ENCODE measurements at regions not wholly inside any gene's neighbourhood (a gene's known extent, or its start where the extent isn't known, plus 50 kb on each side); places are given as distances from the start of the nearest gene placed in this dataset.
"Not testable (repeated sequence)": the region's sequence is repeated elsewhere in the genome, so short reads cannot be mapped to it uniquely, and the experiment has no call there.

DNA sequence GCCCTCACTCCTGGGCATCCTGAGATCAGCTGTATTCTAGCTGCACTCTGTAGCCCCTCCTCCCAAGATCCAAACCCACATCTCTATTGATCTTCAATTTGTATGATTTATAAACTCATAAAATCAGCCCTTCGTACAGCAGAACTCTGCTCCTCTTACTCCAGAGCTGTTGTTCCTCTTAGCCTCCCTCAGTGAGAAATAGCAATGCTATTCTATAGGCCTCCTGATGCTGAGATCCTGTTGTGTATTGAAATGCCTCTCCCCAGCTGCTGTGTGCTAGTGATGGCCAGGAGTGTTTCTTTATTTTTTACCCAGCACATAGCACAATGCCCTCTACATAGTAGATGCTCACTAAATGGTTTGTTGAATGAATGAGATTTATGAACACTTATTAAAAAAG is 320.5 kb upstream of the ADCY2 start:
- intact Hi-C loops (cut with micrococcal nuclease): no loop called here

DNA sequence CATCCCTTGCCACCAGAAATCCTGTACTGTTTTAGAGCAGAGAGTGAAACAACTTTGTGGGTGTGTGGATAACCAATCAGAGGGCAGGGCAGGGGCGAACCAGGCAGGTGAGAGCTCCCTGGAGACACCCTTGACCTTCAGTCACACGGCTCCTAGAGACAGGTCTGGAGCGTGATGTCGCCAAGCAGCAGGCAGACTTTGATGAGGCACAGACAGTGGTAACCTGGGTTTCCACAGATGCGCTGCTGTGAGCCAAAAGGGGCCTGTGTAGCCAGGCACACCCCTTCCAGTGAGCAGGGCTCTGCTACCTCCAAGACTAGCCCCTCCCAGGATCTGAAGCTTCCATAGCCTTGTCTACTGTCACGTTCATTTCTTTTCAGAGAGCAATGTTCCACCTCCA is 317.8 kb upstream of the ADCY2 start:
- intact Hi-C loops (cut with micrococcal nuclease): no loop called here

DNA sequence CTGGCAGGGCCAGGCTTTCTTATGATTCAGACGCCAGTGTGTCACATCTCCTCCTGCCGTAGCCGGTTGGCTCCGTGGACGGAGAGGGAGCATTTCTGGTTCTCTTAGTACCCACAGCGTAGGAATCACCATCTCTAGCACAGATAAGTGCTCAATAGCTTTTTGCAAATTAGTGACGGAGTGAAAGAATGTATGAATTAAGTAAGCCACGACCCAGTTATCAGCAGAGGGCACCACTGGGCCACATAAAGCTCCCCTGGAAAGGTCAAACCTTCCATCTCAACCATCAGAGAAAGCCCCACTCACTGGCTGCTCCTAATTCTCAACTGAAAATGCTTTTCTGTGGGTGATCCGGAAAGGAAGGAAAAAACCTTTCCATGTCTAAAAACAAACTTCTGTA is 317.0 kb upstream of the ADCY2 start:
- intact Hi-C loops (cut with micrococcal nuclease): no loop called here

DNA sequence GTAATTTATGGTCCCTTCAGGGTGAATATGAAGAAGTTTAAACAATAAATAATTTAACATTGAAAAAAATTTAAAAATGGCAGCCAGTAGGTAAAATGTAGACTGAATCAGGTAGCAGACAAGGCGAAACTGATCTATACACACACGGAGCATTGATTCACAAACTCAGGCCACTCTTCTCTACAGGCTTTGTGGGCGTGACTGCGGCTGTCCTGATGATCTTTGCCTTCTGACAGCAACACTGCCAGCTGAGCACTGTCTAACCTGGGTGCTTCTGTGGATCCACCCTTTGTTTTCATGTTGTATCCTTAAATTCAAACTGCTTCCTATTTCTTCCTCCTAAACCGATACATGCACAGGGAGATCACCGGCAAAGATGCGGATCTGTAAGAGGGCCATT is 315.4 kb upstream of the ADCY2 start:
- intact Hi-C loops (cut with micrococcal nuclease): no loop called here

DNA sequence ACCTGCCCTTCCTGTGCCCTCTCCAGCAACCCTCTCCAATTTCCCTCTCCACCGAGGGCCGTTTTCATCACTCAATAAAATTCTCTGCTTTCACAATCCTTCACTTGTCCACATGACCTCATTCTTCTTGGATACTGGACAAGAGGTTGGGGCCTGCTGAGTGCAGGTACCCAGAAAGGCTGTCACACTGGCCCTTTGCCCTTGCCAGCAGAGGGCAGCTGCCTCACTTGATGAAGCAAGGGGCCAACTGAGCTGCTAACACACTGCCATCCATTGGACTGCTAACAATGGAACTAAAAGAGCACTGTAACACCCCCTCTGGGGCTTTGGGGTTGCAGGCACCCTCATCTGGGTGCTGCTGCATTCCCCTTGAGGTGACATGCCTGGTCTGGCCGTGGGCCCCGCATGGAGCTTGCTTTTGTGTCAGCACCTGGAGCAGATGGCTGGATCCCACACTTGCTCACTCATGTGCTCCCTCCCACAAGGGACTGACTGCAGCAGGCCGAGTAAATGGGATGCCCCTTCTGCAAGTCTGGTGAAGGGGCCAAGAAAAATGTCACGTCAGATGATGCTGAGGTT is 308.1 kb upstream of the ADCY2 start:
- intact Hi-C loops (cut with micrococcal nuclease): no loop called here

DNA sequence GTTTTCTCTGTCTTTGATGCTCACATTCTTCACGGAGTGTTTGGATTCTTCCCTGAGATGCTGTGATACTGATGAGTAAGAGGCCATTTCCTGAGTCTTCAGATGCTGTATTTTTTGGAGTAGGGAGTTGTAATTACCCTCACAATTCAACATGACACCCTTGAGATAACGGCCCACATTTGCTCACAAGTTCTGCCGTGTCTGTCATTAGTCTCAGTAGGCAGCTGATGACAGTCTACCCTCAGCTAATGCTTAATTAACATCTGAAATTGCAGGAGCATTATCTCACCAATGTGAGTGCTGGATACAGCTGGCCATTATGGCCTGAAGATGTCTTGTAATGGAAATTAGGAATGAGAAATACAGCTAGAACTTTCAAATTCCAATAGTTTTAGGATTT is 307.1 kb upstream of the ADCY2 start:
- intact Hi-C loops (cut with micrococcal nuclease): no loop called here

DNA sequence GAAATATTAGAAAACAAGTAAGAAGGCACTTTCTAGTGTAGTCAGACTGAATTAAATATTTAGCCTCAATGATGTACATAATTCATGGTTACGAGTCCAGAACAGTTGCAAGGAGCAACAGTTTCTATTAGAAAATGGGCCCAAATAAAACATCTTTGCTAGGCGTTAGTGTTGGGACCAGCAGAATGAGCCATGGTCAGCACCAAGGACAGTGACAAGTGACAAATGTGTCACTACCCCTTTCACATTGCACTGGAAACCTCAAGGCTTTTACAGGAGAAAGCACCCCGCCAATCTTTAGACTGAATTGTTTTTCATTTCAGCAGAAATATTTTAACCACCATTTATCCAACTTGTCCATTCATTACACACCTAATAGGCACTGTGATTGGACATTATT is 301.3 kb upstream of the ADCY2 start:
- intact Hi-C loops (cut with micrococcal nuclease): no loop called here

DNA sequence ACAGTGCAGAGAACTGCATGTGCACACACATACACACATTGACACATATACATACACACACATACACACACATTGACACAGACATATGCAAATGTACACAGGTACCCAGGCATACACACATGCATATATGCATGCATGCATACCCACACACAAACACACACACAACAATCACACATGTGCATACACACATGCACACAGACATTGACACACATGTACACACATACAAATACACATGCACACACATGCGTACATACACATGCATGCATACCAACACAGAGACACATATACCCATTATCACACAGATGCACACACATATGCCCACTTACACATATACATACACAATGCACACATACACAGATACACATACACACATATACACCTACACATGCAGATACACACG is 299.6 kb upstream of the ADCY2 start:
- intact Hi-C loops (cut with micrococcal nuclease): no loop called here

DNA sequence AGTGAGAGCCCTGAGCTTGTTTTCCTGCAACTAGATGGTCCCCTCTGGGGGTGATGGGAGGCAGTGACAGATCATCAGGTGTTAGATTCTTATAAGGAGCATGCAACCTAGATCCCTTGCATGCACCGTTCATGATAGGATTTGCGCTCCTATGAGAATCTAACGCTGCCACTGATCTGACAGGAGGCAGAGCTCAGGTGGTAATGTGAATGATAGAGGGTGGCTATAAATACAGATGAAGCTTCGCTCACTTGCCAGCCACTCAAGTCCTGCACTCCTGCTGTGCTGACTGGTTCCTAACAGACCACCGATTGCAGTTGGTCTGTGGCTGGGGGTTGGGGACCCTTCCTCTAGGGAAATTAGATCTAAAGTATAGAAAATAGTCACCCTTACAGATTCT is 290.6 kb upstream of the ADCY2 start:
- intact Hi-C loops (cut with micrococcal nuclease): no loop called here

DNA sequence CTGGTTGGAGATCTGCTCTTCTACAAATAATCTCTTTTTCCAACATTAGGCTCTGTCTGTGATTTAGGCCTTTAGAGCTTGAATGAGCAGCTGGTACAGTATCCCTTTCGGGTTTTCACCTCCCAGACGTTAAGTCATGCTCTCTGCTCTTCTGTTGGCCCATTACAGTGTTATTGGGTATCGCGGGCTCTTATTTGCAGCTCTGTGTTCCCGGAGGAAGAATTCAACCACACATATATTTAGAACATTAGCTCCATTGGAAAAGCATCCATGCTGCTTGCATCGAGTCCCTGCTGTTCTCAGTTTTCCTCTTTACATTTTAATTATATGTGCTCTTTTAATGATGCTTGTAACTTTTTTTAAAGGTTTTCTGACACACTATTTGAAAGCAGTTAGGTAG is 278.0 kb upstream of the ADCY2 start:
- intact Hi-C loops (cut with micrococcal nuclease): no loop called here

DNA sequence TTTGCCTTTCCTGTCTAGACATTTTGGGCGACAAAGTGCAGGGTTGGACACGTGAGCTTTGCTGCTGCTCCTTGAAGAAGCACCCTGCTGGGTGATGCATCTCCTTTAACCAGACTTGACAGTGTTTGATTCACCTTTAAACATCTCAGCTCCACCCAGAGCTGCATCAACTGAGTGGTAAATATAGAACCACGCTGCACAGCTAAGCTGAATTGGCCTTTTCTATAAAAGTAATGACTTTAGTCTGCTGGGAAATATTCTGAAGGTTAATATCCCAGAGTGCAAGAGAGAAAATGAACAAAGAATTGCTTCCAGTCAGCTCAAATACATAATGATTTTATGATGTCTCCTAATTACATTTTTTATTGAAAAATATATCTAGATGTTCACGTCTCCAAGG is 264.3 kb upstream of the ADCY2 start:
- intact Hi-C loops (cut with micrococcal nuclease): no loop called here

DNA sequence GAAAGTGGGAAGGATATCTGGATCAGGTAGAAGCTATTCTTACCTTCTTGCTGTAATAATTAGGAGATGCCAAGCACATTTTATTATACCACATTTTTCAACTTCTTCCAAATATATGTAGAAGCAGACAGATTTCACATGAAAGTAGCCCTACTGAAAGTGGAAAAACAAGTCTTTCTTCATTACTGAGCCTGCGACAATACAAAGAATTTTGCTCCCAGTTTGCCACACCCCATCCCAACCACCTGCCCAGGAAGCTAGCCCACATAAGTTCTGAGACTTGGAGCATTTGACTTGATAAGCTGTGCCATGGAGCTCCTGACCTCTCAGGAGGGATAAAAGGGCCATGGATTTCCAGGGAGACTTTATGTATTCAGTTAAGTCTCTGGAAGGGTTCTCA is 249.1 kb upstream of the ADCY2 start:
- intact Hi-C loops (cut with micrococcal nuclease): no loop called here

DNA sequence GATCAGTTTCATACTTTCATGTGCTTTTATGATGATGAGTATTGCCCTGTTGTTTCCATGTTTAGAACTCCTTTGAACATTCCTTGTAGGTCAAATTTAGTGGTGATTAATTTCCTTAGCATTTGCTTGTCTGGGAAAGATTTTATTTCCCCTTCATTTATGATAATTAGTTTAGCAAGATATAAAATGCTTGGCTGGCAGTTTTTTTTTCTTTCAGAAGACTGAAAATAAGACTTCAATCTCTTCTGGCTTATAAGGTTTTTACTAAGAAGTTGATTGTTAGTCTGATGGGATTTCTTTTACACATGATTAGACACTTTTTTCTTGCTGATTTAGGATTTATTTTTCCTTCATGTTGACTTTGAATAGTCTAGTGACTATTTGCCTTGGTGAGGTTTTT is 238.9 kb upstream of the ADCY2 start:
- intact Hi-C loops (cut with micrococcal nuclease): no loop called here

DNA sequence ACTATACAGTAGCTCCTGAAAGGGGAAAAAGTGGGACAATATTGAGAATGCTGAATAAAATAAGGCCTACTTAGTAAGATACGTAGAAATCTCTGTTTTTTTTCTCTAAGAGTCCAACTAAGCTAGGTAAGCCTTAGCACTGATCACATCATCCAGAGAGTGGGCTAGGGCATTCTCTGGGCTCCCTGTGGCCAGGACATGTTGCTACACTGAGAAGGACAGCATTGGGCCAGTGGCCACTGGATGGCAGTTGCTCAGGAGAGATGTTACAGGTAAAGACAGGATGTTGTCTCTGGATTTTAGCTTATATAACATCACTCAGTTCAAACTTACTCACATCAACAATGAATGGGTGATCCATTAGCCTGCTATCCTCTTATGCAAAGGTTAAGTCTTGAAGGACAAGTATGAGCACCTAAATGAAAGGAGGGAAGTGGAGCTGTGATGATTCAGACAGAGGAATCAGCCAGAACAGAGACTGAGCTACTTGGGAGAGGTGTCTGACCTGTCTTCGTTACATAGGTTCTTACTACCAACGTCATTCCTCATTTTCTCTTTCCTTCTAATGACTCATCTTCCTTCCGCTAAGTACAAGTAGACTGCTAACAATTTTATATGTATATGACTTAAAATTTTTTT is 226.6 kb upstream of the ADCY2 start:
- intact Hi-C loops (cut with micrococcal nuclease): no loop called here

DNA sequence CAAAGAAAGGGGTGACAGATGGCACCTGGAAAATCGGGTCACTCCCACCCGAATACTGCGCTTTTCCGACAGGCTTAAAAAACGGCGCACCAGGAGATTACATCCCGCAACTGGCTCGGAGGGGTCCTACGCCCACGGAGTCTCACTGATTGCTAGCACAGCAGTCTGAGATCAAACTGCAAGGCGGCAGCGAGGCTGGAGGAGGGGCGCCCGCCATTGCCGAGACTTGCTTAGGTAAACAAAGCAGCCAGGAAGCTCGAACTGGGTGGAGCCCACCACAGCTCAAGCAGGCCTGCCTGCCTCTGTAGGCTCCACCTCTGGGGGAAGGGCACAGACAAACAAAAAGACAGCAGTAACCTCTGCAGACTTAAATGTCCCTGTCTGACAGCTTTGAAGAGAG is 225.2 kb upstream of the ADCY2 start:
- intact Hi-C loops (cut with micrococcal nuclease): not testable (repeated sequence)

DNA sequence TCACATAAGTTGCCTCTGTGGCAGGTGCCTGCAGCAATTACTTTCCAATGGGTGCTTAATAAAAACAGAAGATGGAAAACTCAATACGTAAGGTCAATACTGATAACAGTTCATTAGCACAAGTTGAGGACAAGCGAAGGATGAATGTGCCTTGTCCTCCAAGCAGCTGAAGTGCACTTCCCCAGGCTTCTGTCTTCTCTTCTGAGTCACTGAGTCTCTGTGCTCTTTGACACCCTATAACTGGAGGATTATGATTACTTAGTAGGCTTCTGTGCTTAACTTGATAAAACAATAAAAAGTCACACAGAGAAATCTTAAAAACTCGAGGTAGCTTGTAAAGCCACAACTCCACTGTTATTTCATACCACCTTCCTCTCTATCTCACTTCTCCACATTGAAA is 216.6 kb upstream of the ADCY2 start:
- intact Hi-C loops (cut with micrococcal nuclease): no loop called here

DNA sequence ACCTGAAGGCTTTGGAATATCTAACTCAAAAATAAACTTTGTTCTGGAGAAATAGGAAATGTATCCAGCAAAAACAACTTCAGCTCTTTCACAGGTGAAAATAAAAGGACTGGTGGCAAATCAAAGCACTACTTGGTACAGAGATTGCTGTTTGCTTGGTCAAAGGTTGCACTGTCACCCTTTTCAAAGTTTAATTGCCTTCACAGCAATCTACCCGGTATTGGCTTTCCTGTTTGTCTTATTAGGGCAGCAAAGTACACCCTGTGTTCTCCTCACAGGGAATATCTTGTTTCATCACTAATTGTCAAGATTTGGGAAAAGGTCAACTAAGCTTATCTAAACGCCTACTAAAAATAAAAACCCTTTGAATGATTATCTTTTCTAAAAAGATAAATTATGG is 214.1 kb upstream of the ADCY2 start:
- intact Hi-C loops (cut with micrococcal nuclease): no loop called here

DNA sequence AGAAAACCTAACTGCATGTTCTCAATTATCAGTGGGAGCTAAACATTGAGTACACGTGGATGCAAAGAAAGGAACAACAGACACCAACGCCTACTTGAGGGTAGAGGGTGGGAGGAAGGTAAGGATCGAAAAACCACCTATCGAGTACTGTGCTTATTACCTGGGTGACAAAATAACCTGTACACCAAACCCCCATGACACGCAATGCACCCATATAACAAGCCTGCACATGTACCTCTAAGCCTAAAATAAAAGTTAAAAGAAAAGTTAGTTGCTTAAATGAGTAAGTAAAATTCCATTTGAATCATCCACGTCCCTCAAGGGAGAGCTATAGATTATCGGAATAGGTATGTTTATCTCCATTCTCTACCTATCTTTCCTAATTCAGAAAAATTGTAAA is 210.2 kb upstream of the ADCY2 start:
- intact Hi-C loops (cut with micrococcal nuclease): no loop called here

DNA sequence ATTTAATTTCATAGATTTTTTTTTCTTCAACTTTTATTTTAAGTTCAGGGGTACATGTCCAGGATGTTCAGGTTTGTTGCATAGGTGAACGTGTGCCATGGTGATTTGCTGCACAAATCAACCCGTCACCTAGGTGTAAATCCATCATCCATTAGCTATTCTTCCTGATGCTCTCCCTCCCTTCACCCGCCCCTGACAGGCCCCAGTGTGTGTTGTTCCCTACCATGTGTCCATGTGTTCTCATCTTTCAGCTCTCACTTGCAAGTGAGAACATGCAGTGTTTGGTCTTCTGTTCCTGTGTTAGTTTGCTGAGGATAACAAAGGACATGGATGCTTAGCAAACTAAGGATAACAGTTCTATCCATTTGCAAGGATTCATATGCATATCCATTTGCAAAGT is 209.1 kb upstream of the ADCY2 start:
- intact Hi-C loops (cut with micrococcal nuclease): no loop called here

DNA sequence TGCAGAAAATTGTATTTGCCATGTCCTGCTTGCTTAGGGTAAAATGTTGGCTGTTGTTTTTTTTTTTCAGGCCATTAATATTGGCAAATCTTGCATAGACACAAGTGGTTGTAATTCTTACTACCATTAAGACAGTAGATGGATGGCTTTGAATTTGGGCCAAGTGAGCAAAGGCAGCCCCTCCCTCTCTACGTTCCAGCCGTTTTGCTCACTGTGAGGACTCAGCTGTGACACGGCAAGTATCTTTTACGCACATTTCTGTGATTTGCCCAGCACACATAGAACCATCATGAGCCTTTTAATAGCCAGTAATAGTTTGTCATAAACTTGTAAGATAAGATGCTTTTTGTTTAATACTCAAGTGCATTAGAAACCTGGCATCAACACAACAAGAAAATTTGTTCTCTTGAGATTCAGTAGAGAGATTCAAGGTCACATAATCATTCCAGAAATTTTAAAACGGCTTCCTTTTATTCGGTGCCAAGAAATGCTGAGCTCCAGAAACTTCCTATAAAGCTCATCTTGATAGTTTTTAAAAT is 205.2 kb upstream of the ADCY2 start:
- intact Hi-C loops (cut with micrococcal nuclease): no loop called here

DNA sequence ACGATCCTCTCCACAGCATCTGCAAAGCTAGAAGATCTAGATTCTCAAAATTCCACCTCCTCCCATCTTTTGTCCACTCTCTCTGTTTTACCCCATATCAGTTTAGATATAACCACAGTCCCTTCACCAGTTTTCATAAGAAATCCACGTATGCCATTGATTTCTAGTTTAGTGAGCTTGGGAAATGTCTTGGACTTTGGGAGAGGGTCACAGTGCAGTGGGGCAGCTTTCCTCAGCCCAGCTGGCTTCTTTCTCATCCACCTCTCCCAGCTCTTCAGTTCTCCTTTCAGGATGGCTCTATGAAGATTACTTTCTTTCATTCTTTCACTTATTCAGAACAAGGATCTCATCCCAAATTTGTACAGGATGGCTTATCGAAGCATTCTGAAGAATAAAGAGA is 203.9 kb upstream of the ADCY2 start:
- intact Hi-C loops (cut with micrococcal nuclease): no loop called here

DNA sequence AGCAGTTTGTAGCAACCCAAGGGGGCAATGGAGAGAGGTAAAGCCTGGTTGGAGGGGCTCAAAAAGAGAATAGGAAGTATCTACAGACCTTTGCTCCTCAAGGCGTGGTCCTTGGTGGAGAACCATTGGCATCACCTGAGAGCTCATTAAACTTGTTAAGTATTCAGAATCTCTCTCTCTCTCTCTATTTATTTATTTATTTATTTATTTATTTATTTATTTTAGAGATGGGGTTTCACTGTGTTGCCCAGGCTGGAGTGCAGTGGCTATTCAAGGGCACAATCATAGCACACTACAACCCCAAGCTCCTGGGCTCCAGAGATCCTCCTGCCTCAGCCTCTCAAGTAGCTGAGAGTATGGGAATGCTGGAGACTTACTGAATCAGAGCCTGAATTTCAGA is 193.1 kb upstream of the ADCY2 start:
- intact Hi-C loops (cut with micrococcal nuclease): no loop called here

DNA sequence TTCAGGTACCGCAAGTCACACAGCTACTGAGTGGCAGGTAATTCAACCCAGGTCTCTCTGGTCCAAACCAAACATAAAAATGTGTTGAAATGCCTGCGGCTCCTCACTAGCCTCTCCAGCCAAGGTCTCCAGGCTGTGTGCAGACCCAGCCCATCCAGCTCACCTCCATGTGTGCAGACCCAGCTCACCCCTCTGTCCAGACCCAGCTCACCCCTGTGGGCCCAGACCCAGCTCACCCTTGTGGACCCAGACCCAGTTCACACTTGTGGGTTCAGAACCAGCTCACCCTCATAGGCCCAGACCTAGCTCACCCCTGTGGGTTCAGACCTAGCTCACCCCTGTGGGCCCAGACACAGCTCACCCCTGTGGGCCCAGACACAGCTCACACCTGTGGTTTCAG is 188.0 kb upstream of the ADCY2 start:
- intact Hi-C loops (cut with micrococcal nuclease): no loop called here

DNA sequence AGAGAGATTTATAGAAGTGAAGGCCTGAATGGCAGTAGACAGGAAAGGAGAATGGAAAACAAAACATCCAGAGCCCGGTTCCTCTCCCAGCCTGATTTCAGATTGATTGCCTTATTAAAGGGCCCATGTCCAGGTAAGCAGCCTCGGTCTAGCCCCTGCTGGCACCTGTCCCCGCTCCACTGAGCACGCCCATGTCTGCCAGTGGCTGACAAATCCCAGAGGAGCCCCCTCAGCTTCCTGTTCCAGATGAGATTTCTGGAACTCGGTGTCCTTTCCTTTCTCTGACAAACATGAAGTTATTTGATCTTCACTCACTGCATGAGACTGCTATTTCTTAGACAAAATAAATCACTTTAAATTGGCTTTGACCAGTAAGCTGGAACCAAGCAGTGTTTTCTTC is 187.0 kb upstream of the ADCY2 start:
- intact Hi-C loops (cut with micrococcal nuclease): no loop called here
